COLO829 (cell line): ENCODE measurements at regions not wholly inside any gene's neighbourhood (a gene's known extent, or its start where the extent isn't known, plus 50 kb on each side); places are given as distances from the start of the nearest gene placed in this dataset.

ENCODE experiments used
- DNase-seq: peaks from one replicate; pipeline ENCODE4 v3.0.0; 2012; ENCODE audit warnings: low spot score

- DNase-seq = no peak
These were observed 125.7 kb downstream of the BARX1 start for GRCh38 chr9:93829271-93830011.

GRCh38 chr9:93828331-93829097 lies 126.6 kb downstream of the BARX1 start:
- no peak for DNase-seq

- DNase-seq = peak; percentile 56
These were observed 127.4 kb downstream of the BARX1 start for GRCh38 chr9:93827545-93828330.

- no peak for DNase-seq
These were observed 128.1 kb downstream of the BARX1 start for GRCh38 chr9:93826905-93827544.

- DNase-seq = no peak
These were observed 128.9 kb downstream of the BARX1 start for GRCh38 chr9:93826209-93826608.

GRCh38 chr9:93825348-93826115 lies 129.6 kb downstream of the BARX1 start:
- DNase-seq = no peak

GRCh38 chr9:93824386-93825294 lies 130.5 kb downstream of the BARX1 start:
- no peak for DNase-seq

GRCh38 chr9:93823245-93824072 lies 131.7 kb downstream of the BARX1 start:
- DNase-seq = no peak

GRCh38 chr9:93822229-93822628 lies 132.9 kb downstream of the BARX1 start:
- DNase-seq = no peak

GRCh38 chr9:93821307-93821703 lies 133.8 kb downstream of the BARX1 start:
- DNase-seq = no peak

GRCh38 chr9:93820667-93821306 lies 134.4 kb downstream of the BARX1 start:
- DNase-seq = no peak

- DNase-seq = no peak
These were observed 135.2 kb downstream of the BARX1 start for GRCh38 chr9:93819905-93820304.

GRCh38 chr9:93818827-93819472 lies 136.2 kb downstream of the BARX1 start:
- no peak for DNase-seq

GRCh38 chr9:93818237-93818636 lies 136.9 kb downstream of the BARX1 start:
- DNase-seq = no peak

GRCh38 chr9:93815677-93816076 lies 139.5 kb downstream of the BARX1 start:
- no peak for DNase-seq

- DNase-seq = no peak
These were observed 140.0 kb downstream of the BARX1 start for GRCh38 chr9:93815135-93815534.

- DNase-seq = no peak
These were observed 140.8 kb downstream of the BARX1 start for GRCh38 chr9:93814077-93814956.
